Coronary artery (tissue), 2 donors: ENCODE measurements at regions not wholly inside any gene's neighbourhood (a gene's known extent, or its start where the extent isn't known, plus 50 kb on each side); places are given as distances from the start of the nearest gene placed in this dataset.

Source experiments
- DNase-seq: peaks from one replicate; pipeline ENCODE4 v3.0.0-alpha.2; 2017; ENCODE audit warnings: low spot score
- H3K27ac ChIP-seq, 2 donors: fragments of 200-600 bp; sonication (generic); one replicate each; pipeline ENCODE4 v1.5.1; 2016 to 2019
- H3K4me3 ChIP-seq: fragments of 200-600 bp; sonication (generic); 2 replicates; pipeline ENCODE4 v1.5.1; 2016; ENCODE audit warnings: mild to moderate bottlenecking, moderate library complexity
- TF ChIP-seq, protein P1 (sequence below): fragments of 200-600 bp; sonication (generic); IDR thresholded peaks from one replicate; pipeline ENCODE4 v1.5.1; 2019; ENCODE audit warnings: antibody characterized with exemption

DNA sequence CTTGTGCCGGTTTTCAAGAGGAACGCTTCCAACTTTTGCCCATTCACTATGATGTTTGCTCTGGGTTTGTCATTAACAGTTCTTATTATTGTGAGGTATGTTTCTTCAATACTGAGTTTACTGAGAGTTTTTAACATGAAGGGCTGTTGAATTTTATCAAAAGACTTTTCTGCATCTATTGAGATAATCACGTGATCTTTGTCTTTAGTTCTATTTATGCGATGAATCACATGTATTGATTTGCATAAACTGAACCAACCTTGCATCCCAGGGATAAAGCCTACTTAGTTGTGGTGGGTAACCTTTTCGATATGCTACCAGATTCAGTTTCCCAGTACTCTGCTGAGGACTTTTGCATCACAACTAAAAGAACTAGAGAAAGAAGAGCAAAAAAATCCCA, 318.0 kb downstream of the GASK1B start:
- TF ChIP-seq, protein P1, sequence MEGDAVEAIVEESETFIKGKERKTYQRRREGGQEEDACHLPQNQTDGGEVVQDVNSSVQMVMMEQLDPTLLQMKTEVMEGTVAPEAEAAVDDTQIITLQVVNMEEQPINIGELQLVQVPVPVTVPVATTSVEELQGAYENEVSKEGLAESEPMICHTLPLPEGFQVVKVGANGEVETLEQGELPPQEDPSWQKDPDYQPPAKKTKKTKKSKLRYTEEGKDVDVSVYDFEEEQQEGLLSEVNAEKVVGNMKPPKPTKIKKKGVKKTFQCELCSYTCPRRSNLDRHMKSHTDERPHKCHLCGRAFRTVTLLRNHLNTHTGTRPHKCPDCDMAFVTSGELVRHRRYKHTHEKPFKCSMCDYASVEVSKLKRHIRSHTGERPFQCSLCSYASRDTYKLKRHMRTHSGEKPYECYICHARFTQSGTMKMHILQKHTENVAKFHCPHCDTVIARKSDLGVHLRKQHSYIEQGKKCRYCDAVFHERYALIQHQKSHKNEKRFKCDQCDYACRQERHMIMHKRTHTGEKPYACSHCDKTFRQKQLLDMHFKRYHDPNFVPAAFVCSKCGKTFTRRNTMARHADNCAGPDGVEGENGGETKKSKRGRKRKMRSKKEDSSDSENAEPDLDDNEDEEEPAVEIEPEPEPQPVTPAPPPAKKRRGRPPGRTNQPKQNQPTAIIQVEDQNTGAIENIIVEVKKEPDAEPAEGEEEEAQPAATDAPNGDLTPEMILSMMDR: no peak
- Histone ChIP-seq H3K4me3 (no peak overlapping the region), H3K27ac (no peak overlapping the region)
- no peak for DNase-seq

DNA sequence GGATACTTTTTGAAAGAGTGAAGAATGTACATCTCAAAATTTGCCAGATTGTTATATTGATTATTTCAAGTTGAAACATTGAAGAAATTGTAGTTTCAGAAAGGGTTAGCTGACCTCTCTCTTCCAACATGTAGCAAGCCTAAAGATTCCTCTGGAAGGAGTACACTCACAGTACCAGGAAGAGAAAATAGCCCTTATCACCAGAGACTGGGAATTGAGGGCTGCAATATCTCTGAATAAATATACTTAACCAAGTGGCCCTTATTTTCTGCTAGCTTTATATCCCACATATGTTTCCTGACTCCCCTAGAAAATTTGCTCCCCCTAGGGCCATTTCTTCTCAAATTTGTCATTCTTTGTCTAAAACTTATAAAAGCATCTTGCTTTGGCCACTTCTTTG, 332.2 kb downstream of the GASK1B start:
- no peak for DNase-seq
- no peak overlapping the region for H3K27ac ChIP-seq
- TF ChIP-seq, protein P1: no peak
- H3K4me3 ChIP-seq: no peak overlapping the region

DNA sequence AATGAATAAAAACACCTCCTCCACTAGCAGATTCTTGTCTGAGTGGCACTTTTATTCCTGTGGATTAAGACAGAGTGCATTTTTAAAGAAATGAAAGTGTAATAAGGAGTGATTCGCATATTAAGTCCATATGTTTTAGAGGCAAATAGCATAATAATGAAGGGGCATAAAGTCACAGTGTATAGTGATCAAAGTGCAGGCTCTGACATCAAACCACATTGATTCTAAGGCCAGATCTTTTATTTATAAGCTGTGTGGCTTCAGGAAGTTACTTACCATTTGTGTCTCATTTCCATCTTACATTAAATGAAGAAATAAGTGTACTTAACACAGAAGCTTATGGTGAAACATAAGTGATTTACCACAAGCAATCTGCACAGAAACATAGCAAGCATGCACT, 332.8 kb downstream of the GASK1B start:
- H3K4me3 ChIP-seq: no peak overlapping the region
- TF ChIP-seq, protein P1: no peak
- H3K27ac ChIP-seq: no peak overlapping the region
- DNase-seq: no peak

DNA sequence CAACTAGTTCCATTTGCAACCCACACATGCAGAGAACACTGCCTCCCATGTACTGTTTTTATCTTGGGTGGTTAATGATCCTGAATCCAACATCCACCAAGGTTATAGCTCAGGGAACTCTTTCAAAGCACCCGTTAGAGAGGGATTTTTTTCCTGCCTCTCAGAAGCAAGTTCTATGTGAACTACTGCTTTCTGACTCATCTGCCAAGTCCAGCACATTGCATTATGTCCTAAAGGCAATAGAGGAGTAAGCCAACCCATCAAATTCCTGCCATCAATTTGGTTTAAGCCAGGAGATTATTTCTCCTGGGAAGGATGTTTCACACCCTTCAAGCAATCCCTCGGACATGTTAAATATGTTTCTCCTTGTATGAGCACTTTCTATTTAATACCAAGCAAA, 334.5 kb downstream of the GASK1B start:
- H3K27ac ChIP-seq: no peak overlapping the region
- no peak overlapping the region for H3K4me3 ChIP-seq
- DNase-seq: no peak

DNA sequence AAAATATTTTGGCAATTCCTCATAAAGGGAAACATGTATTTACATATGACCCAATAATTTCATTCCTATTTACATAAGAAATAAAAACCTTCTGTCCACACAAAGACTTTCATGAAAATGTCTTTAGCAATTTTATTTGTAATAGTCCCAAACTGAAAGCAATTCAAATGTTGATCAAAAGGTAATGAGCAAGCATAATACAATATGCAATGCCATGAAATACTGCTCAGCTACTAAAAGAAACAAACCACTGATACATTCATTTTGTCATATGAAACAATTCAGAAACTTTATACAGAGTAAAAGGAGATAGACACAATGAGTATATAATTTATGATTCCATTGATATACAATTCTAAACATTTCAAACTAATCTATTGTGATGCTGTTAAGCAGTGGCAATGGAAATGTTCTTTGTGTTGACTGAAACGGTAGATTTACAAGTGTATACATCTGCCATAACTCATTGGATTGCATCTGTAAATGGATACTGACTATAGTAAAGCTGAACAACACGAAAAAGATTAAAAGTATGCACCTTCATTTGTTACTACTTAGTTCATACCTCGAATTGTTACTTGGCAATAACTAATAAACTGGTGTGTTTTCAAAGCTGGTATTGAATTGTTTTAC, 335.6 kb downstream of the GASK1B start:
- H3K27ac ChIP-seq: no peak overlapping the region
- no peak overlapping the region for H3K4me3 ChIP-seq
- TF ChIP-seq, protein P1: no peak
- DNase-seq: no peak

More for the DNA sequence above, 334.5 kb downstream of the GASK1B start:
- TF ChIP-seq, protein P1: no peak

DNA sequence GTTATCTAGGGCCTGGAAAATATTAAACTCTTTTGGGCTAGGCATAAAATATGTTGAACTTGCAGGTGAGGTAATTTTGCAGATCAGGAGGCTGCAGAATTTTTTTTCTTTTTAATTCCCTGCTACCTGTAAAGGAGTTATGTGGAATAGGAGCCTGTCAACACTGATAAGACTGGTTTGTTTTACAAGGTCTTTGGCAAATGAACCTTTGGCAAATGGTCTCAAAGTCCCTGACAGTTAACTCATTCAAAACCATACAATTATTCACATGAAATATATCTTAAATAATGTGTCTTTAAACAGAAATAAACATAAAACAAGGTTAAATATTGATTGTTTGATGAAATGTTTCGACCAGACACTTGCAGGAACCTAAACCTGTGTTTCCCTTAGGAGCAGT, 340.2 kb downstream of the GASK1B start:
- TF ChIP-seq, protein P1: no peak
- DNase-seq: no peak
- H3K27ac ChIP-seq: no peak overlapping the region
- no peak overlapping the region for H3K4me3 ChIP-seq

DNA sequence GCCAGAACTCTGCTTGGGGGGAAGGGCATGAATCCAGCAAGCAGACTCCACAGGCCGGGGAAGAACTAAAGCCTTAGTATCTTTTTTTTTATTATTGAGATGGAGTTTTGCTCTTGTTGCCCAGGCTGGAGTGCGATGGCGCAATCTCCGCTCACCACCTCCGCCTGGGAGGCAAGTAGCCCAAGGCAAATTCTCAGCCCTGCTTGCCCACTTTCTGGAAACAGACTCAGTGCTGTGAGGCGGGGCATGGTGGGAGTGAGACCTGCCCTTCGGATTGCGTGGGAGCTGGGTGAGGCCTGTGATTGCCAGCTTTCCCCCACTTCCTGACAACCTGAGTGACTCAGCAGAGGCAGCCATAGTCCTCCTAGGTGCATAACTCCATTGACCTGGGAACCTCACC, 348.8 kb downstream of the GASK1B start:
- no peak for DNase-seq
- no peak overlapping the region for H3K4me3 ChIP-seq
- TF ChIP-seq, protein P1: no peak
- no peak overlapping the region for H3K27ac ChIP-seq
